HG03097 (cell line): ENCODE measurements at regions not wholly inside any gene's neighbourhood (a gene's known extent, or its start where the extent isn't known, plus 50 kb on each side); places are given as distances from the start of the nearest gene placed in this dataset.
"Not testable (repeated sequence)": the region's sequence is repeated elsewhere in the genome, so short reads cannot be mapped to it uniquely, and the experiment has no call there.

Source experiments
- ATAC-seq: cut with Tn5 transposase; IDR thresholded peaks from one replicate; pipeline ENCODE4 v1.9.1; 2021; ENCODE audit not compliant: unreplicated experiment, low FRiP score

DNA sequence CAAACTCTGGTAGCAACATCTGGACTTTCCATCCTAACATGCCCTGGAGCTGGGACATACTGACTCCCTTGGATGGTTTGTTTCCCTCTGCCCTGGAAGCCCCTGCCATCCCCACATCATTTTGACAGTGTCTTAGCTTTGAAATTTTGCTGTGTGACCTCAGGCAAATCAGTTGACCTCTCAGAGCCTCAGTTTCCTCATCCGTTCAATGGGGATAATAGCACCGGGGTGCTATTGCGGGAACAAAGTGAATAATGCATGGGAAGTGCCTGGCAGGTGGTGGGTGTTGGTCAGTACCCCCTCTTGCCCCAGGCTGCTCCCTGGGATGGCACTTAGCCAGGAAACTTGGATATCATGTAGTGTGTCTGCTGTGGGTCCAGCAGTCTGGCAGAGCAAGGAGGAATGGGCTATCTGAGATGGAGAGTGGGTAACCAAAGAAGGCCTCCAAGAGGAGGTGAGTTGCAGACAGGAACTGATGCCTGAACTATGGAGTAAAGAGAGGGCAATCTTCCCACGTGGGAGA, 88.6 kb downstream of the MRPL14 start:
- ATAC-seq: no peak

DNA sequence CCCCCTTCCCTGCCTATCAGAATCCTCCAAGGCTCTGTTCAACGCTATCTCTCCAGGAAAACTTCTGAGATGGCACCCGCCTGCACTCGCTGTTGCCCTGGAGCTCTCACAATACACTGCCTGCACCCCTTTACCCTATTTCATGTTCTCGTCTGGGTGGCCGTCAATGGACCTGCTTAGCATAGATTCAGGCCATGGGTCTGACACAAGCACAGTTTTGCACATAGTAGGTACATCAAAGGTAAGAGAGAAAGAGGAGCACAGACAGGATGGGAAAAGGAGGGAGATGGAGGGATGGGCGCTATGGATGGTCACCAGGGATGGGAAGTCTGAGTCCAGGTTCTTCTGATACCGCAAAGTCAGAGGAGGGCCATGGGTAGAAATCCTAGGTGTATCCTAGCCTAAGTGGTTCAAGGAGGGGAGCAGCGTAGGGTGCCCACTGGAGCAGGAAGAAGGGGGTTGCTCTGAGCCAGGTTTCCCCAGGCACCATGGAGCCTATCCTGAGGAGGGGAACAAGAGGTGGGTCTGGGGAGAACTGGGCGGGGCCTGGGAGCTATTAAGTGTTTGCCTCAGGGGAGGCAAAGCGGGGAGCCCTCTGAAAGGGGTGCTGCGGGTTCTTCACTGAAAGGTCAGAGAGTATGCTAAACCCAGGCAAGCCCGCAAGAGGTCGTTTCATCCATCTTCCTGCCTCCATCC, 89.3 kb downstream of the MRPL14 start:
- ATAC-seq: no peak

- not testable (repeated sequence) for ATAC-seq
Measured at GRCh38 chr6:44037276-44037675, 90.0 kb downstream of the MRPL14 start.

DNA sequence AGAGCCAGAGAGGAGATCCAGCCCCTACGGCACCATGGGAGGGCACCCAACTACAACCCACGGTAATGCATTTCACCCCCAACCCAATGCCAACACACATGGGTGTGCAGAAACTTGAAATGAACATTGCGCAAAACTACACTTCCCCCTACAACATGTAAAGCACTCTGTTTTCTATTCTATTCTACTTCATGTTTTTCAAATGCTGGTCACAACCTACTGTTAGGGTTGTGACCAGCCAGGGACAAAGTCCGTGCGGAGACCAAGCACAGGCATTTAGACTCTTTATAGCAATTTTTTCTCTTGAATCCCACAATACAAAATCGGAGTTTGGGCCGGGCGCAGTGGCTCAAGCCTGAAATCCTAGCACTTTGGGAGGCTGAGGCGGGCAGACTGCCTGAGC, 90.6 kb downstream of the MRPL14 start:
- ATAC-seq: no peak

GRCh38 chr6:44036196-44036595, 91.1 kb downstream of the MRPL14 start:
- ATAC-seq: no peak

- ATAC-seq: no peak
Measured at GRCh38 chr6:44035621-44036020, 91.6 kb downstream of the MRPL14 start.

- ATAC-seq: no peak
Measured at GRCh38 chr6:44034931-44035345, 92.3 kb downstream of the MRPL14 start.

DNA sequence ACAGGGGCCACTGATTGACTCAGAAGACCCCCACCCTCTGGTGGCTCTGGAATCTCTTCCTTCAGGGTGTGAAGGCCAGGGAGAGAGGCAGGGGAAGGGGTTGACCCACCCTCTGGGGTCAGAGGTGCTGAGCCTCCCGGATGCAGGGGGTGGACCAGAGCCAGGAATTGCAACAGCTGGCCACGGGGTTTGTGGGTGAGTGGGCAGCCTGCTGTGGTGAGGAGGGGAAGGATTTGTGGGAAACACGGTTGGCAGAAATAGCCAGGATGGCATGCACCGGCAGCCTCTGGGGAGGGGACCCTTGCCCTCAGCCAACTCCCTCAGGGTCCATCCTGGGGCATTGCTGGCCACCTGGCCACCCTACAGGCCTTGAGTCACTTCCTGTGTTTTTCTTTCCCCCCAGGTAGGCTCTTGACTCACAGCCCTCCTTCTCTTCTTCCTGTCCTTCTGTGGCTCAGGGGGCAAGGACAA, 92.8 kb downstream of the MRPL14 start:
- no peak for ATAC-seq

DNA sequence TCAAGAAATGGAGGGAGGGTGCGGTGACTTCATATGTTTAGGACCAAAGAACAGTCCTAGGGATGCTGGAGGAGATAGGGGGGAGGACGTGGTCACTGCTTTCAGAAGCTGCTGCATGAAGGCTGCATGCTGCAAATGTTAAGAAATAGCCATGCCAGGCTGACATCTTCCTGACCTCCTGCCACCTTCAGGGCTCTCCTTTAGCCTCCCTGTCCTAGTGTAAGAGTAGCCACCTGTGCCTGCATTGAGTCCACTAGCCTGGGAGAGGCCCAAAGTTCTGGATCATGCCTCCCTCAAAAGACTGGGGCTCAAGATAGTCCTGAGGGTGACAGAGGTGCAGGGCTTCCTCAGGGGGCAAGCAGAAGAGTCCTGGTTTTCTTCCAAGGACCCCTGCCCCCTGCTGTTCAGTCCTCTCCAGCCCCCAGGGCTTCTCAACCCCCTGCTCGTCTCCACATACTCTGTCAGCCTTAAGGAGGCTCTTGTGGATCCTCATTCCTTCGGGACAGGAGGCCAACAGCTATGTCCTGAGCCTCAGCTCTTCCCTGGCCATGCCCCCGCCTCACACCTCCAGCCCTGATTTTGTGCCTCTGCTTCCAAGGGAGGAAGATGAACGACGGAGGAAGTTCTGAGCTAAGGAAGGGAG, 96.3 kb downstream of the MRPL14 start:
- ATAC-seq: no peak

- no peak for ATAC-seq
Measured at GRCh38 chr6:44029444-44030185, 97.6 kb downstream of the MRPL14 start.

- ATAC-seq: no peak
Measured at GRCh38 chr6:44028789-44029310, 98.4 kb downstream of the MRPL14 start.

DNA sequence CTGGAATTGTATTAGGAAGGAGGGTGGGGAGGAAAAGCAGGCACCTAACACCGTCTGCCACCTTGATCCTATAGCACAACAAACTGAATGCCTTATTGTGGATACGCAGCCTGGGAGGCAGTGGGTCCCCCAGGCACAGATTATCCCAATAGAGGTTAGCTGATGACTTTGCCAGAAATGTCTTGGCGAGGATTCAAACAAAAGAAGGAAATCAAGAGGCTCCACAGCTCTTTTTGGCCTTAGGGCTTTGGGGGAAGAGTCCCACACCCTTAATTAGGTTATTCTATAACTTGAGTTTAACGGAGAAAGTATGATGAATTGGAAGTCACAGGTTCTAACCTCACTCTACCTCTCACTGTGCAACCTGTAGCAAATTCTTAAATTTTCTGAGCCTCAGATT, 102.0 kb downstream of the MRPL14 start:
- no peak for ATAC-seq

DNA sequence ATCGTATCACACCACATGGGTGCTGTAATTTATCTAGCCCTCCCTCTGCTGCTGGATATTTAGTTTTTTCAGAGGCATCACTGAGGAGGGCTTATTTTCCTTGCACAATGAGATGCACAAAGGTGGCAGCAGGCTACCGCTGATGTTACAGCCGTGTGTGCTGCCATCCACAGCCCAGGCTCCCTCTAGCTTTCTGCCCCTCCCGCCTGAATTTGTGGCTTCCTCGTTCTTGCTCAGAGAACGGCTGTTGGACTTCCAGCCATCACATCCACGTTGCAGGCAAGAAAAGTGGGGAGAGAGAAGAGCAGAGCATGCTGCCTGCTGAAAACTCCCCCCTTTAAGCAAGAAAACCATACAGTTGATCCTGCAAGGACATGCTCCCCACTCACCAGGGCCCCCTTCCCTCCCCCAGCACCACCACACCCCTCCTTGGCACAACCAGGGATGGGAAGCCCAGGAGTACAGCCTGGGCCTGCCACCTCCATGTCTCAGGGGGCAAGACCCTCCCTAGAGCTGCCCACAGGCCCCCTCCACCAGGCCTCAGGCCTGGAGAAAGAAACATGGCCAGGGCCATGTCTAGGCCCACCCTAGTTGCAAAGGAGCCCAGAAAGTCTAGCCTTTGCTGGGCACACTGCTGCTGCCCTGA, 102.6 kb downstream of the MRPL14 start:
- ATAC-seq: no peak

- ATAC-seq: no peak
Measured at GRCh38 chr6:44023586-44024454, 103.4 kb downstream of the MRPL14 start.

GRCh38 chr6:44022671-44023352, 104.4 kb downstream of the MRPL14 start:
- ATAC-seq: no peak

GRCh38 chr6:44022296-44022661, 105.0 kb downstream of the MRPL14 start:
- ATAC-seq: no peak

DNA sequence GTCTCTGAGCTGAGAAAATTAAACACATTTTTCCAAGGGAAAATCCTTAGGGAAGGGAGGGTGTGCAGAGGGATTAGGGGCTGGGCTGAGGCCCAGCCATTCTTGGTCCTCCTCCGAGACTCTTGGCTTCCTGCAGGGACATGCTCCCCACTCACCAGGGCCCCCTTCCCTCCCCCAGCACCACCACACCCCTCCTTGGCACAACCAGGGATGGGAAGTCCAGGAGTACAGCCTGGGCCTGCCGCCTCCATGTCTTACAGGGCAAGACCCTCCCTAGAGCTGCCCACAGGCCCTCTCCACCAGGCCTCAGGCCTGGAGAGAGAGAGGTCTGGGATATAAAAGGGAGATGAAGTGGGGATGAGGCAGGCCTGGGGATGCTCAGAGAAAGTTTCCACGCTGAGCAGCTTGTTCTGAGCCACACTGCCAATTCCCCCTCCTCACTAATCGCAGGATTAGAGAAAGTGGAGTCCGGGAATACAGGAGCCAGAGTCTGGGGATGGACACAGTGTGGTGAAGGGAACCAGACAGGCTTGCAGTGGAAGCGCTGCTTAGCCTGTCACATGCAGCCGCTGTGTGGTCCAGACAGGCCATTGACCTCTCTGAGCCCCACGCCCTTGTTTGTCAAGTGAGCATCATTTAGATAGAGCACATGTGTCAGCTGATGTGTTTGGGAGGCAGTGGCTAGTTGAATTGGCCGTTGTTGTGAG, 105.5 kb downstream of the MRPL14 start:
- no peak for ATAC-seq

DNA sequence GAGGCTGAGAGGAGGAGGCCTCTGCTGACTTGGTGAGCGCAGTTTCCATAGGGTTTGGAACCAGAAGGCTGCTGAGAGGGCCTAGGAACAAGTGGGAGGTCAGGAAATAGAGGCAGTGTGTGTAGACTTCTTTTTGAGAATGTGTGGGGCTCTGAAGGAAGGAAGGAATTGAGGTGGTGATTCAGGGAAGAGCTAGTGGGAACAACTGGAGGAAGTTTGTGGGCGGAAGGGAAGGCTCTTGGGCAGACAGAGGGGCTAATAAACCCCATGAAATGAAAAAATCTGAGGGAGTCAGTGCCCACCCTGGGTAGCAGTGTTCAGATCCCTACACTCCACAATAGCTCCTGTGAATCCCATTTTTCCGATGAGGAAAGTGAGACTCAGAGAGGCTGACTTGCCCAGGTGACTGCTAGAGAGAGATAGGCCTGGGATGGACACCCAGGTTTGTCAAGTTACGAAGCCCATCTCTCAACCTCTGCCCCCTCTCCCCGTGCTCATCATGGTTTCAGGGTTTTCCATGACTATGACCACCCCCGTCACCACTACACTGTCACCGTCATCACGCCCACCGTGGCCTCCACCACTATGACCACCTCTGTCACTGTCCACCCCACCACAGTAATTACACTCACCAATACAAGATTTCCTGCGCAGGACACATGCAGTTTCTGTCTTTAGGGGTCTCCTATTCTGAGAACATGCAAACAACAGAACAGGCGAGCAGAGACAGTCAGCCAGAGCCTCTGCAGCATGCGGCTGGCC, 106.4 kb downstream of the MRPL14 start:
- no peak for ATAC-seq
